GM18498 (cell line): ENCODE measurements at regions not wholly inside any gene's neighbourhood (a gene's known extent, or its start where the extent isn't known, plus 50 kb on each side); places are given as distances from the start of the nearest gene placed in this dataset.

Source experiments
- ATAC-seq: cut with Tn5 transposase; IDR thresholded peaks from one replicate; pipeline ENCODE4 v1.9.1; 2021; ENCODE audit warnings: mild to moderate bottlenecking, moderate library complexity; ENCODE audit not compliant: unreplicated experiment

DNA sequence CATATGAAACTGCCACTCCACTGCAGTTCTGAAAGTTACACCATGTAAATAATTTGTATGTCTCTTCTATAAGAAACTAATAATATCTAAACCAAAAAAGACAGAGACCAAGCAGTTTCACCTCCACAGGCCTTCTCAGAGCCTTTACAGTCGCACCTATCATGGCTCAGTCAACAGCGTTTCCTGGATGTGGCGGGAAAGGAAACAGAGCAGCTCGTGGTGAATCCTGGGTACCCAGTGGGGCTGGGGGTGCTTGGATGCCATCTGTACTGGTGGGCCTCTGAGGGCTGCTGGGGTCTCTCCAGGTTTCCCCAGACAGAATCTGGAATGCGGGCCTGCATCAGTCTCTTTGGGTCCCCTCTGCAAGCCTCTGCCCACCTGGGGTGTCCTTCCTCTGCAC lies 100.2 kb upstream of the CASZ1 start:
- ATAC-seq, result no peak

DNA sequence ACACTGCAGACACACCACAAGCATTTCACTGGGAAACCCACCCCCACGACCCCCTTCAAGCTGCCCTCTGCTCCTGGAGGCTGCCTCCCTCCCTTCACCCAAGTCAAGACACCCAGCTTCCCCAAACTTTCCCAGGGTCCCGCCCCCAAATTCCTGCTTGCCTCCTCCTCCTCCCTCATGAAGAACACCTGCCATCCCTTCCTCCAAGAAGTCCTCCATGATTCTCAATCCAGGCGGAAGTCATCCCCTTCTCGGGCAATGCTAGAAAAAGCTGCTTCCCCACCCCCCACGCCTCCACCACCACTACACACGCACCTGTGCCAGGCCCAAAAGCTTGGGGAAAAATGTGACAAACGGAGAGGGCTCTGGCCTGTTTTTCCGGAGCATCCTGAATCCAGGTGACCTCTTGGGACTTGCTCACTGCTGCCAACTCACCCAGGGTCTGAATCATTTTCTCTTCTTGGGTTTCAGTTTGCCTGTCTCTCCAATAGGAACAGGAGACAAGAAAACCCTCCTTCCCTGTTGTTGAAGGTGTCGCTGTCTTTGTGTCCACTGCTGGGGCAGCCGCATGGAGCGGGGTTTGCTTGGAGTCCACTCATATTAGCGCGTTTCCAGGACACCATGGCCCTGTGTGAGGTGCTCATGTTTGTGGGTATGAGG lies 101.0 kb upstream of the CASZ1 start:
- ATAC-seq, result no peak

DNA sequence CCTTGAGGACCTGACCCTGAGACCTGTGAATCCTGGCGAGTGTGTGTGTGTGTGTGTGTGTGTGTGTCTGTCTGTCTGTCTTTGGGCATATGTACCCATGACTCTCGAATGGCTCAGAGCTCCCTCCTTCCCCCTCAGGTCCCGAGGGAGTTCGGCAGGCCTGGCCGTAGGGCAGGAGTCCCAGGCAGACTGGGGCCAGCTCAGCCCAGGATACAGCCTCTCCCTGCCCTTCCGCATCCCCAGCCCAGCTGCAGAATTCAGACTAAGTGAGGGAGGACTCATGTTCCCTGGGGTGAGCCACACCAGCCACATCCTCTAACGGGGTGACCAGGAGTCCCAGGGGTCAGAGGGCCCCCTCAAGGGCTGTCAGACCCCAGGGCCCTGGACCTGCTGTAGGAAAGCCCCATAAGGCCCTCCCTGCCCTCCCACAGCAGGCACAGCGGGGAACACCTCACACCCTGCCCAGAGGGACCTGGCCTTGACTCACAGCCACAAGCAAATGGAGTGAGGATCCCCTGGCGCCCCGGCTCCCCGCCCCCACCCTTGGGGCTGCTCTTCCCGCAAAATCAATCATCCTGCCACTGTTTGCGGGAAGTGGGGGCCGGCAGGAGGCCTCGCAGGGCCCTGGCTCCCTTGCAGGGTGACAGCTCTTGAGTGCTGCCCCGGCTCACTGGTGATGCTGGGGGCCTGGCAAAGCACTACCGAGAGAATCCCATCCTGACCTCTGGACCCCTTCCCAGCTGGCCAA lies 101.7 kb upstream of the CASZ1 start:
- no peak for ATAC-seq

DNA sequence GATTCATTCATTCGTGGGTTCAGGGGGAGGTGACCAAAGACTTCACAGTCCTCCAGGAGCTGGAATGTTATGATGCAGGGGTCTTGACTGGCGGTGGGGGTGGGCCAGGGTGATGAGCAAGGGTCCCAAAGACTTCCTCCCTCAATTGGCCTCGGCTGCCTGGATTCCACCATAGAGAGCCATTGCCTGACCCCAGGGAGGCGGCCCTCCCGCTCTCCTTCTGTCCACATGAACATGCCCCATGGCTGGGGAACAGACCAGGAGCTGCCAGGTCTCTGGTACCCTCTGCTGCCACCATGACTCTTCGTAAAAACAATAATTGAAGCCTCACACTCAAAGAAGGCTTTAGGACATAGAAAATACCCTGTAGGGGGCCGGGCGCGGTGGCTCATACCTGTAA lies 102.5 kb upstream of the CASZ1 start:
- no peak for ATAC-seq

DNA sequence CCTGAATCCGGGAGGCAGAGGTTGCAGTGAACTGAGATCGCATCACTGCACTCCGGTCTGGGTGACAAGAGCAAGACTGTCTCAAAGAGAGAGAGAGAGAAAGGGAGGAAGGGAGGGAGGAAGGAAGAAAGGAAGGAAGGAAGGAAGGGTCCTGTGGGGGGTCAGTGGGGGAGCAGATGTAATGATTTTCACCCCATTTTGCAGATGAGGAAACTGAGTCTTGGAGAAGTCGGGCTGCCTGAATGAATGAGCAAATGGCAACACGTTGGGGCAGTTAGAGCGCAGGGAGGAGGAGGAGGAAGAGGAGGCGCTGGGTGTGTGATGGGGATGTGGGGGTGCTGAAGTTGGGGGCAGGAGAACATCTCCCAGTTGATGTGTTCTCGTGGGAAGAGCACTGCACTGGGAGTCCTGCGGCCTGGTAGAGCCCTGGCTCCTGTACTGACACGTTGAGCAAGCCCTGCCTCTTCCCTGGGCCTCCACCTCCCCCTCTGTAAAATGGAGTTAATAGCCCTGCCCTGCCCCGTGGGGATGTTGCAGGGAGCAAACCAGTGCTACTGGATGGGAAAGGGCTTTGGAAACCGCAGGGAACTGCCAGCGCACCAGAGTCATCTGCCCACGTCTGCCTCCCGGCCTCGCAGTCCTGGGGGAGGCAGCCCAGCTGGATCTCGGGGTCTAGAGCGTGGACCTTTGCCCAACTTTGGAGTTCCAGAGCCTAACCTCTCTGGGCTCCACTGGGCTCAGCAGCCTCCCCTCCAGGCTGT lies 103.2 kb upstream of the CASZ1 start:
- ATAC-seq, result no peak

DNA sequence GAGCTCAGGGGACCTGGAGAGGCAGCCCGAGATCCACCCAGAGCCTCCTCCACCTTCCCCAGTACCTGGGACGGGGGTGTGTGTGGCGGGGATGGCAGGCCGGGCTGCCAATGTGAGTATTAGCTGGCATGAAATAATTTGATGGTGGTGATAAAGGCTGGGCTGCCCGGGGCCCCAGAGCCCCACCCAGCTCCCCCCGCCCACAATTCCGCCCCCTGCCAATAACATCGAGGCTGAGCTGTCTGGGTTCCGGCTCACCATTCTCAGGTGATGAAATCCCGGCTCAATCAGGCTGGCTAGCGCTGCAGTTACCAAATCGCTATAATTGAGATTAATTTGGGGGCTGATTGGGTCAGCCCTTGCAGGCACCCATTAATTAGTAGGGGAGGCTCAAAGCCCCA lies 103.8 kb upstream of the CASZ1 start:
- ATAC-seq, result no peak

DNA sequence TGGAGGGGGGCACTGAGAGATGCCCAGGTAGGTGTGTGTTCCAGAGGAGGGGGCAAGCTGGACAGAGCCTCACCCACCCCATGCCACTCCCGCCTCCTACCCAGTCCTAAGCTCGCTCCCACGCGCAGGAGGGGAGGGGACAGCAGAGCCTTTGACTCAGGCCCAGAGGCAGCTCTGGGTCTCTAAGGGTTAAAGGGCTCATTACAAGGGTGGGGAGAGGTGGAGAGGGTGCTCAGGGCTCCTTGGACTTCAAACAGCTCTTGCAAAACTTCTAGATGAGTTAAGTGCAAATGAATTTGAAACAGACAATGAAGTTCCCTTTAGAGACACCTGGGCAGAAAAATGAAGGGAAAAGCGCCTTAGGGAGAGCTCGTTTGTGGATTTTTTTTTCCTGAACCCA lies 104.2 kb upstream of the CASZ1 start:
- ATAC-seq, result no peak

DNA sequence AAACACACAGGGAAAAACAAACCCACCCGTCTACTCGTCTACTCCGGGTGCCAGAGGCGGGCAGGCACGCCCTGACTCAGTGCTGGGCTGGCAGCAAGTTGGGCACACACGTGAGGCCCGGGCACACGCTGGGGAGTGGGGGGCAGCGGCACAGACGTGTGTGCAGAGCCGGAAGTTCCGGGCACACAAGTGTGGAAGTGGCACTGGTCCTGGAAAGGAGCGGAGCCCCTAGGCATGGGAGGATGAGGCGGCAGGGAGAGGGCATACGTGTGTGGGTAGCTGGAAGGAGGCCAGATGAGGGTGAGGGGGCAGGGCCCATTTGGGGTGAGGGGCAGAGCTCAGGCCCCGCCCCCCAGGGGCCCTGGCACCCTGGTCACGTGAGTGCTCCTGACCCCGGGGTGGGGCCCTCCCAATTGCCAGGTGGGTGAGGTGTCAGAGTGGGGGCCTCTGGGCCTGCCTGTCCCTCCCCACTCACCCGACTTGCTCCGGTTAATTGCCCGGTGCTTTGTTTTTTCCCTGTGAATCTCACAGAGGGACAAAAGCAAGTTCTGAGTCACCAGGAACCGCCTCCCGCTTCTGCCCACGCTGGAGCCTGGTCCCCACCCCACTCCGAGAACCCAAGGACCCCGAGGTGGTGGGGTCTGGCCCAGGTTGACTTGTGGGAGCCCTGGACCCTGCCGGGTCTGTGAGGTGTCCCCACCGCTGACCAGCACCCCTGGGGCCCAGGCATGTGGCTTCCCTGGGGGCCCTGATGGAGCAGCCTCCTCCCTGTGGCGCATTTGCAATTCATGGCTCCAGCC lies 104.8 kb upstream of the CASZ1 start:
- ATAC-seq, result no peak

DNA sequence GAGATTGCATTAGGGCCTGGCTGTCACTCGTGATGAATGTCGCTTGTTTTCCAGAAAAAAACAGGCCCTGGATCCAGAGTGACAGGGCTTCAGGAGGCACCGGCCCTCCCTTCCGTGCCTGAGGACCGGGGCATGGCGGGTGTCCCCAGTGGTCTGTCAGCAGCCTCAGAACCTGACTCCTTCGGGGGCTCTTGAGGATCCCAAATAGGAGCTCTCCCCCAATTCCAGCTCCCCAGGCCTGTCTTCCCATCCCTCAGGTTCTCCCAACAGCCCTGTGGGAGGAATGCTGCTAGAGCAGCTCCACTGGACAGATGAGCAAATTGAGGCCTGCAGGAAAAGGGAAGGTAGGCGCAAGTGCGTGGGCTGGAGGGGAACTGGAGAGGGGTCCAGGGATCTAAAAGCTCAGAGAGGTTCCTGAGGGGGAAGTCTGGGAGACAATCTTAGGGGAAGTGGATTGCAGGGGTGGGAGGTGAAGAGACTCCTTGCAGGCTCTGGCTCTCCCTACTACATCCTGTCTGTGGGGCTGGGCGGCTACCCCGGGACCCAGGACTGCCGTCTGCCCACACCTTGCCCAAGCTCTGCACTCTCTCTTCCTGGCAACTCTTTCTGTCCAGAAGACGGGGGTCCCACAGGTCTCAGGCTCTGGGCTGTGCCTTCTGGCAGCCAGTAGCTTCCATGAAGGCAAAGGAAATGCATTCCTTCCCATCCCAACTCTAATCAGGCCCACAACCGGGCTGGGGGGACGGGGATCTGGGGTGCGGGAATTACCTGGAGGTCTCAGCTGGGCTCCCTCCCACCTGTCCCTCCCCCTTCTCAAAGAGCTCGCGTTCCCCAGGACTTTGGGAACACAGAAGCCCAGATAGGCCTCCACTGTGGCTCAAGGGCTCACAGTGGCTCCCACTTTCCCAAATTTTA lies 105.7 kb upstream of the CASZ1 start:
- ATAC-seq, result no peak

DNA sequence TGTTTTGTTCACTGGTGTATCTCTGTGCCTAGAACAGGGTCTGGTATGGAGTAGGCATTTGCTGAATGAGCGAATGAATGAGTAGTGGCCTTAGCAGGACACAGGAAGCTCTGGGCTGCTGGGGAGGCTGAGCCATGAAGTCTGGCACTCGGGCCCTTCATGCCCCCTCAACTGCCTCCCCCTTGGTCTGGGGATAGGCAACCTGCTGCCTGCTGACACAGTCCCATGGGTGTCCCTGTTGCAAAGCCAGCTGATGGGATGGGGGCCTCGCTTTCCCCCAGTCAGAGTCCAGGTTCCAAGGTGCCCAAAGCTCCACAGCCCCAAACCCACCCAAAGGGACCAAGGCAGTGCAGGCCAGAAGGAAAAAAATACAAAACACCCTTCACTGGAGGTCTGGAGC lies 107.0 kb upstream of the CASZ1 start:
- ATAC-seq, result no peak

DNA sequence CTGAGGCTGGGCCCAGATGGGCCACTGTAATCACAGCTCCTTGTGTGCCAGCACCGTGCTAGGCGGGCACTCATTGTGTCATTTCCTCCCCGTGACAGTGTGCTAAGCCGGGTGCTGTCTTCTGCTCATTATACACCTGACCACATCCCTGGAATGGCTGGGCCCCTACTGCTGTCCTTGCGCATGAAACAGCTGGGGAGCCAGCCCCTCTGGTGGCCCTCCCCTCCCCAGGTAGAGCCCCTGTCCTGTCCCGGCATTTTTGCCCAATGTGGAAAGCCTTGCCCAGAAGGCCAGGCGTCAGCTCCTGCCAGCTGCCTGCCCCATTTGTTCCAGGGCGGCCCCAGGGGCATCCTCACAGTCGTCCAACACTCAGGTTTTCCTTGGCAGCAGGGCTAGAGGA lies 107.4 kb upstream of the CASZ1 start:
- ATAC-seq, result no peak

DNA sequence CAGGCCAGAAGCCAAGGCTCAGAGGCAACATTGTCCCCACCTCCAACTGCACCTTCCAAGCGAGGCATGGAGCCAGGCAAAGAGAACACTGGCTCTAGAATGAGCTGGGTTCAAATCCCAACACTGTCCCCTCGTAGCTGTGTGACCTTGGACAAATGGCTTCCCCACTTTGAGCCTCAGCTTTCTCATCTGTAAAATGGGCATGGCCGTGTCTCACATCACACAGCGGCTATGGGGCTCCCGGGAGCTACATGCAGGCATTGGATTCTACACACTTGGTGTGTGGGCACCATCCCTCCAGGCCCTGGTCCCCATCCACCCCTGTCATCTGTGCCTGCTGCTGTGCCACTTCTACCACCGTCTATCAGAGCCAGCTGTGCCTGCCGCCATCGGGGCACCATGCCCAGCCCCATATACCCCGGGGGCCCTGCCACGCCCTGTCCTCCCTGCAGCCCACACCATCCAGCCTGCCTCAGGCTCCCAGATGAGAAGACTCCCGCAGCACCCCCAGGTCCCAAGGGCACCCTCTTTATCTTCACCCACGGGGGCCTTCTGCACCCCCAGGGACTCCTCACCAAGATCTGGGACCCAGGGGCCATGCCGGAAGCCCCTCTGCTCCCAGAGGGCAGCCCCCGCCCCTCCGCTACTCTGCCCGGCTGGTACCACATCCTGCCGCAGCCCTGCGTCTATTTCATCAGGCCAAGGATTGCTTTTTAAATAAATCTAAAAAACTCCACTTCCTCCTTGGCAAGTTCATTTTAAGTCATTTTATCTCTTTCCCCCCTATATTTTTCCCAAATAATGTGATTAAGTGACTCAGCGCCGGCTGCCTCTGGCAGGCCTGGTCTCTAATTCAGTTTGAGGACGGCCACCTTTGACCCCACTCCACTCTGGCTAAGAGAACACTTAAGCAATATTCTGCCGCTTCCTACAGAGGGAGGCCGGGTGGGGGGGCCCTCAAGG lies 107.8 kb upstream of the TARDBP start:
- ATAC-seq, result no peak

DNA sequence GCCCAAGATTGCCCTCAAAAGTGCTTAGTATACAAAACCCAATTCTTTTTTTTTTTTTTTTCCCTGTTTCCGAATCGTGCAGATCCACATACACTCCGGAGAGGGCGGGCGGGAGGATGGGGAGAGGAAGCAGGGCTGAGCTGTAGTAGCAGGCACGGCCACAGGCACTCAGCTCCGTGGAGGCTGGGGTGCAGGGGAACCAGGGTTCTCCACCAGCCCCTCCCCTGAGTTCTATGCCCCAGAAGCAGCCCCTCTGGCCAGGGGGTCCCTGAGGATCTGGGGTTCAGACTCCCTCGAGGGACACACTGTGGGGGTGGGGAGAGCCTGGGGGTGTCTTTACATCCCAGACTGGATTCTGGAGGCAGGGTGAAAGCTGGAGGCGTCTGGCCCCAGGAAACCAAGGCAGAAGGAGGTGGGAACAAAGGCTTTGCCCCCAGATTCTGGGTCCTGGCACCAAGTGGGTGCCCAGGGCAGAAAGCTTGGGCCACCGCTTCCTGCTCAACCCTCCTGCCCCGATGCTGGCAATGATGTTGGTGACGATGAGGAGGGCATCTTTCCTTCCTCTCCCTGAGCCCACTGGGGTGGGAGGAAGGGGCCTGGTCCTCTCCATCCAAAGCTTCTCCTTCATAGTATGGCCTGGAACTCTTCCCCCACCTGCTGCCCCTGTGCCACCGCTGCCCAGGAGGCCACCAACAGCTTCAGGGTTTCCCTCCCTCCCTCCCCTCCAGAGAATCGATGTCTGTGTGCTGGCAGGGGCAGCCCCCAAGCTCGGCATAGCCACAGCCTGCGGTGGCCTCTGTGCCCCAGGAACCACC lies 106.4 kb upstream of the TARDBP start:
- no peak for ATAC-seq

DNA sequence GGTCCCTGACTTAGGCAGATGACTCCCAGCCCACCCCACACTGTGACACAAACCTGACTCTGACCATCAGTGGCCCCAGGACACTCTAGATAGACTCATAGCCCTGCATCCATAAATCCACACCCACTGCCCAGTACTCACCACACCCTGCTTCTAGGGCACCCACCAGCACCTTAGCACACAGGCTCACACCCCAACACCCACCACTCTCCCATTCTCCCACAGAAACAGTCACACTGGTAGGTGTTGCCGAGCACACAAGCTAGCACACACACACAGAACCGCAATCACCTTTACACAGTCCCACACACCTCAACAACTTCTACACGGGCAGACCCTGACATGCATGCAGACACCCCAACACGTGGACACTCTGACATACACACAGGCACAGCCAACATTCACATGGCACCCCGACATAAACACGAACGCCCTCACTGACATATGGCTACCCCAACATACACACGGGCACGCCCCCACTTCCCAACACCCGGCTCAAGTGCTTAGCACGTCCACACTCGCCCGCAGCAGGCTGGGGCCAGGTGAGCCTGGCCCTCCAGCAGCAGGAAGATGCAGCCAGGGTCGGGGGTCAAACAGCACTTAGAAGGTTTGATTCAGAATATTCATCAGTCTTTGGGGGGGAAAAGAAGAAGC lies 105.5 kb upstream of the TARDBP start:
- ATAC-seq, result no peak

DNA sequence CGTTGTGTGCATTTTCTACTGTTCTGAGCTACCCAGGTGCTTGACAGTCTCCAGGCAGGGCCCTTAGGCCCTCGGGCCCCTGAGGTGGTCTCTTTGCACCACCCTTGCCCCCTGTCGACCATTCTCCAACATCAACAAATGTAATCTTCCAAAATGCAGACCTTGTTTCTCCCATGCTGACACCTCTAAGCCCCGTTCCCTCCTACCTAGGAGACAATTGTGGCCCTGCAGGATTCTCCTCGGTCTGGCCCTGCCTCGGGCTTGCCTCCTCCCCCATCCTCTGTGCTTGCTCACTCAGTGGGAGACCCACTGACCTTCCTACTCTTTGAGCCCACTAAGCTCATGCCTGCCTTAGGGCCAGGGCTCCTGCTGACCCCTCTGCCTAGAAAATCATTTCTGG lies 104.2 kb upstream of the TARDBP start:
- ATAC-seq, result no peak

DNA sequence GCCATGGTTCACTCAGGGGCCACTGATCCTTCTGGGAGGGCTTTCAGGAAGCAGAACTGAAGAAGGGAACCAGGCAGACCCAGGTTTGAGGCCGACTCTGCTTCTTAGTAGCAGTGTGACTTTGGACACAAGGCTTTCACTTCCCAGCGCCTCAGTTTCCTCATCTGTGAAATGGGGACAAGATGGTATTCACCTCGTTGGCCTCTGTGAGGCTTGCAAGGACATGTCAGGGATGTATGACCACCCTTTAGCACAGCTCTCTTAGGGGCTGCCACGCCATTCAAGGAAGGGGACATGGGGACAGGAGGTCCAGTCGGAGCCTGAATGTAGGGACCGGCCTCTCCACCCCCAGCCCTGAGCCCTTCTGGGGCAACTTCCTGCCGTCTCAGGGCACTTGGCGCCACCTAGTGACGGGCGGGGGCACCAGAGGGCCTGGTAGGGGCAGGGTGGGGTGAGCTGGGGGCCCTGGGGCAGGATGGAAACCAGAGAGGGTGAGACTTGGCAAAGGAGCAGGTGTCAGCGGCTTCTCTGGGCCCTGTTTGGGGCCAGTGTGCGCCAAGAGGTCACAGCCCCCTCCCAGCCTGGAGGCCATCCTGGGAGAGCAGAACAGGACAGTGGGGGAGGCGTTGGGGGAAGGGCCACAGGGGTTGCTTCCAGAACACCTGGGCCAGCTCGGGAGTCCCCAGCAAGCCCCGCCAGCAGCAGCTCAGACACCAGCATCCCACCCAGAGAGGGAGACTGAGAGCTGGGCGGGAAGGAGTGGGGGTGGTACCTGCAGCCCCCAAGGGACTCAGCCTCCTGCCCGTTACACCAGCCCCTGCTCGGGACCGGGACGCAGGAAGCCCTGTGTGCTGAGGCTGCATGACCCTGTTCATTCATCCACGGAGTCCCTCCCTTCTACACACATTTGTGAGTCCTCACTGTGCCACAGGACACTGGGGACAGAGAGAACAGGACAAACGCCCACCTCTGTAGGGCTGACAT lies 102.5 kb upstream of the TARDBP start:
- no peak for ATAC-seq
